ENCODE measurements at regions not wholly inside any gene's neighbourhood (a gene's known extent, or its start where the extent isn't known, plus 50 kb on each side); places are given as distances from the start of the nearest gene placed in this dataset.

GRCh38 chr7:52980129-52980528 lies 55.3 kb upstream of the POM121L12 start:
- H3K4me1 Mint-ChIP-seq = no peaks in the 10 kb centered on the region
- no peaks in the 10 kb centered on the region for H3K36me3 Mint-ChIP-seq
- no peaks in the 10 kb centered on the region for H3K27me3 Mint-ChIP-seq (ENCODE audit: low read depth in 3 of 3)
- DNase-seq = no peak
- no peak overlapping the region for H3K4me3 Mint-ChIP-seq
- no peak overlapping the region for H3K27ac Mint-ChIP-seq
- peaks cover 22 to 68% (median 50%) of the 10 kb centered on the region in 6 donors for H3K9me3 Mint-ChIP-seq

- Mint-ChIP-seq H3K4me1 (no peaks in the 10 kb centered on the region), H3K27ac (no peak overlapping the region), H3K36me3 (peaks cover 0 to 4% (median 0%) of the 10 kb centered on the region in 3 donors), H3K4me3 (no peak overlapping the region), H3K27me3 (ENCODE audit: low read depth in 3 of 3) (peaks cover 0 to 2% (median 0%) of the 10 kb centered on the region in 3 donors), H3K9me3 (peaks cover 15 to 46% (median 30%) of the 10 kb centered on the region in 6 donors)
- no peak for DNase-seq
Measured at GRCh38 chr7:52973126-52973525, 62.3 kb upstream of the POM121L12 start.

GRCh38 chr7:52962402-52963076 lies 72.9 kb upstream of the POM121L12 start:
- Mint-ChIP-seq H3K36me3 (no peaks in the 10 kb centered on the region), H3K9me3 (peaks cover 10 to 66% (median 38%) of the 10 kb centered on the region in 6 donors), H3K27me3 (ENCODE audit: low read depth in 3 of 3) (no peaks in the 10 kb centered on the region), H3K4me1 (no peaks in the 10 kb centered on the region), H3K4me3 (no peak overlapping the region), H3K27ac (no peak overlapping the region)
- DNase-seq = no peak

- Mint-ChIP-seq H3K36me3 (no peaks in the 10 kb centered on the region), H3K4me1 (no peaks in the 10 kb centered on the region), H3K9me3 (peaks cover 14 to 68% (median 36%) of the 10 kb centered on the region in 6 donors), H3K4me3 (no peak overlapping the region), H3K27ac (no peak overlapping the region), H3K27me3 (ENCODE audit: low read depth in 3 of 3) (no peaks in the 10 kb centered on the region)
- no peak for DNase-seq
Measured at GRCh38 chr7:52961084-52961483, 74.3 kb upstream of the POM121L12 start.

DNA sequence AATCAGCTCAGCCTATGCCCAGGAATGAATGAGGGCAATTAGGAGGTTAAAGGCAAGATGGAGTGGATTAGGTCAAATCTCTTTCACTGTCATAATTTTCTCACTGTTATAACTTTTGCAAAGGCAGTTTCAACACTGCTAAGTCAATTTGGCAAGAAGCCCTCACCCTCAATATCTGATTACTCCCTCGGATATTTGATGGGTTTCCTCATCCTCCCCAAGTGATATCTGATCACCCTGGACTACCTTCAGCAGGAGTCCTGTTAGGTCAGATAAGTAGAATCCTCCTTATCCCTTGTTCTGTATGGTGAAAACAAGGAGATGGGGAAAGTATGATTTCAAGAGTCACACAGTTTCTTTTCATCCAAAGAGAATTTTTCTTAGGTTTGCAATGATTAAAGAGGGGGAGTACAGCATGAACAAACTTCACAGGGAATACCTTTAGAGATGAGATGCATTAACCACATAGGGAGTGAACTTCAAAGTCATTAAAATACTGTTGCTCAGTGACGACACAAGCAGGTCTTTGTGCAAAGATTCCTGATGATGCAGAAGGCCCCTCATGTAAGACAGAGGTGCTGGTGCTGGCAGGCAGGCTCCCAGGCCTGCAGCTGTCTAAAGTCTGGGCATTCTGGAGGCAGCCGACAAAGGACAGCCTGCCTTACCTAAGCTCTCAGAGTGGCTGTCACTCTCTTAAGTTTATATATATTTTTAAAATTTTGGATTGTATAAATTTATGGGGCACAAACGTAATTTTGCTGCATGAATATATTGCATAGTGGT lies 75.4 kb upstream of the POM121L12 start:
- no peak for DNase-seq
- Mint-ChIP-seq H3K9me3 (peaks cover 17 to 66% (median 35%) of the 10 kb centered on the region in 6 donors), H3K36me3 (no peaks in the 10 kb centered on the region), H3K27me3 (ENCODE audit: low read depth in 3 of 3) (no peaks in the 10 kb centered on the region), H3K27ac (no peak overlapping the region), H3K4me1 (no peaks in the 10 kb centered on the region), H3K4me3 (no peak overlapping the region)

GRCh38 chr7:52959336-52959735 lies 76.1 kb upstream of the POM121L12 start:
- Mint-ChIP-seq H3K4me3 (no peak overlapping the region), H3K4me1 (no peaks in the 10 kb centered on the region), H3K9me3 (peaks cover 16 to 67% (median 38%) of the 10 kb centered on the region in 6 donors), H3K36me3 (no peaks in the 10 kb centered on the region), H3K27ac (no peak overlapping the region), H3K27me3 (ENCODE audit: low read depth in 3 of 3) (peaks cover 0 to 2% (median 0%) of the 10 kb centered on the region in 3 donors)
- DNase-seq = no peak

DNA sequence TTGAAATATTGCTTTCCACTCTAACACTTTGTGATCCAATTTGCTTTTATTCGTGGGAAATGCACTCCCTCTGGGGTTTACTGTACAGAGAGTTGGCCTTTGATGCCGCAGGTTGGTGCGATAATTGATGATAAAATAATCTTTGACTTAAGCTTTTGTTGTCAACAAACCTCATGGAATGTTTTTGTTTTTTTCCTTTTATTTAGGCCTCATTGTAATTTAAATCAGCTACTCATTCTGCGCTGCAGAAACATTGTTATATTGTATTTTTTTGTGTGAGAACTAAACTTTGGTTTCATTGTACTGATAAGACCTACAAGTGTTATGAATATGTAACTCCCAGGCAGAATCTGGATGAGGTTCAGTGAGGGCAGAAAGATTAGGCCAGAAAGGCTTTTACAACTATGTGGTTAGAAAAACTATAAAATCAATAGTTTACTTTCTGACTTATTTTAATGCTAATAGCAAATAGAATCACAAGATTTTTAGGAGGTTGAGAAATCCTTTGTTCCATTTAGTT lies 76.8 kb upstream of the POM121L12 start:
- no peaks in the 10 kb centered on the region for H3K36me3 Mint-ChIP-seq

GRCh38 chr7:52956379-52956915 lies 79.0 kb upstream of the POM121L12 start:
- H3K36me3 Mint-ChIP-seq = no peaks in the 10 kb centered on the region
- H3K4me3 Mint-ChIP-seq = no peak overlapping the region
- H3K9me3 Mint-ChIP-seq = peaks cover 13 to 64% (median 26%) of the 10 kb centered on the region in 6 donors
- H3K27me3 Mint-ChIP-seq (ENCODE audit: low read depth in 3 of 3) = peaks cover 0 to 2% (median 0%) of the 10 kb centered on the region in 3 donors
- DNase-seq = no peak
- H3K4me1 Mint-ChIP-seq = no peaks in the 10 kb centered on the region
- no peak overlapping the region for H3K27ac Mint-ChIP-seq

More for the DNA sequence above, 76.8 kb upstream of the POM121L12 start:
- H3K27me3 Mint-ChIP-seq (ENCODE audit: low read depth in 3 of 3) = peaks cover 0 to 2% (median 0%) of the 10 kb centered on the region in 3 donors
- no peak for DNase-seq
- no peak overlapping the region for H3K27ac Mint-ChIP-seq
- peaks cover 12 to 67% (median 34%) of the 10 kb centered on the region in 6 donors for H3K9me3 Mint-ChIP-seq
- H3K4me1 Mint-ChIP-seq = no peaks in the 10 kb centered on the region
- no peak overlapping the region for H3K4me3 Mint-ChIP-seq

- no peaks in the 10 kb centered on the region for H3K36me3 Mint-ChIP-seq
- peaks cover 0 to 2% (median 0%) of the 10 kb centered on the region in 3 donors for H3K27me3 Mint-ChIP-seq (ENCODE audit: low read depth in 3 of 3)
- no peaks in the 10 kb centered on the region for H3K4me1 Mint-ChIP-seq
- peaks cover 13 to 61% (median 23%) of the 10 kb centered on the region in 6 donors for H3K9me3 Mint-ChIP-seq
- no peak for DNase-seq
- H3K4me3 Mint-ChIP-seq = no peak overlapping the region
- no peak overlapping the region for H3K27ac Mint-ChIP-seq
Measured at GRCh38 chr7:52955522-52955921, 79.9 kb upstream of the POM121L12 start.

DNA sequence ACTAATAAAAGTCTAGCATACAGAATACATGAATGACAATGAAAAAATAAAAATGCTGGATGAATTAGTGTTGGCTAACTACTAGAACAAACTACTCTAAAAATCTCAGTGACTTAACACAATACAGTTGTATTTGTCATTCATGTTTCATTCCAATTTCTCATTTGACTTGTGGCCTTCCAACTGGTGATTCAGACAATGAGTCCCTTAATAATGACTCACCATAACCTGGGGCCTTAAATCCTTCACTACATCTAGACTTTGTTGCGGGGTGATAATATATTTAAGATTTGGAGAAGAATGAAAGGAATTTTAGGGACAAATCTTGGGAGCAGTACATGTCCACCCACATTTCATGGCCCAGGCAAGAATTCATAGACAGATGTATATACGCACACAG lies 90.5 kb upstream of the POM121L12 start:
- Mint-ChIP-seq H3K9me3 (peaks cover 25 to 51% (median 33%) of the 10 kb centered on the region in 6 donors), H3K27ac (no peak overlapping the region), H3K4me1 (no peaks in the 10 kb centered on the region), H3K27me3 (ENCODE audit: low read depth in 3 of 3) (peaks cover 0 to 2% (median 0%) of the 10 kb centered on the region in 3 donors), H3K36me3 (no peaks in the 10 kb centered on the region), H3K4me3 (no peak overlapping the region)
- DNase-seq = no peak

DNA sequence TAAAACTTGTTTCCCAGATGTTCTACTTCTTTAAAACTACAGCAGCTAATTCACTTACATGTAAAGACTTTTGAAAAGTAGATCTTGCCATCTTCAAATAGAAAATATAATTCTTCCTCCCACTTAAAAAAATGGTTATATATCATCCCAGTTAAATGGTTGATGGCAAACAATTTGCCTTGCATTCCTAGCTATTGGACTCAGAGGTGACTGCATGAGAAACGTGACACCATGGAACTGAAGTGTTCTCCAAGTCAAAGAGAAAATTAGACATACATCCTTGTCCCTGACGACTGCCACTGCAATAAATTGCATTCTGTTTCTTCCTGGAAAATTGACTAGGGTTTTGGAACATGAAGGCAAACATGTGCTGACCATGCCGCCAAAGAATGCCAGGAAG lies 95.0 kb upstream of the POM121L12 start:
- no peaks in the 10 kb centered on the region for H3K4me1 Mint-ChIP-seq
- H3K27ac Mint-ChIP-seq = no peak overlapping the region
- no peak overlapping the region for H3K4me3 Mint-ChIP-seq
- H3K9me3 Mint-ChIP-seq = peaks cover 15 to 49% (median 22%) of the 10 kb centered on the region in 6 donors
- DNase-seq = no peak
- no peaks in the 10 kb centered on the region for H3K36me3 Mint-ChIP-seq
- H3K27me3 Mint-ChIP-seq (ENCODE audit: low read depth in 3 of 3) = no peaks in the 10 kb centered on the region

DNA sequence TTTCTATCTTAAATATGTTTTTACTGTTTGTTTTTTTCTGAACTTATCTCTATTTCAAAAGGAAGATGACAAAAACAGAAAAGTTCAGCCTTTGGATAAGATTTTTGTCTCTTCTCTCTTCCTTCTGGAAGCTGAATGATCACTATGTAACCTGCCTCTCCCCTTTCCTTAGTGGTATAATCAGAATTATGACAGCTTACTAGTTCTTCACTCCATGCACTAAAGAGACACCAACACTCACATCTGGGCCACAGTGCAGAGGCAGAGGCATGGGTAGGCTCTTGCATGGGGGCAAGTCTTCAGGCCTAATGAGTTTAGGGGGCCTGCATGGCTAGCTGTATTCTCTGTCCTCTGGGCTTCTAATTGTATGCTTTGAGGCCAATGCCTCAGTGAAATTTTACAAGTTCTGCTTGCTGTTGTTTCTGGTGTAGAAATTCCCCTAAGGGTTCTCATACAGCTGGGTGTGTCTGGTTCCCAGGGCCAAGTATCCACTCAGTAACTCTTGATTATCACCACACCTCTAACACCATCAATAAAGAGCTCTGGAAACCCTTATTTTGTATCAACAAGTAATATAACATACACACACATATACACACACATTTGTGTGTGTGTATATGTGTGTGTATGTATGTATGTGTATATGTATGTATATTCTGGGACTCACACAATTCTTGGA lies 96.8 kb upstream of the POM121L12 start:
- Mint-ChIP-seq H3K4me3 (no peak overlapping the region), H3K27ac (no peak overlapping the region), H3K9me3 (peaks cover 16 to 59% (median 29%) of the 10 kb centered on the region in 6 donors), H3K36me3 (no peaks in the 10 kb centered on the region), H3K4me1 (no peaks in the 10 kb centered on the region), H3K27me3 (ENCODE audit: low read depth in 3 of 3) (peaks cover 0 to under 1% (median 0%) of the 10 kb centered on the region in 3 donors)
- DNase-seq = no peak

DNA sequence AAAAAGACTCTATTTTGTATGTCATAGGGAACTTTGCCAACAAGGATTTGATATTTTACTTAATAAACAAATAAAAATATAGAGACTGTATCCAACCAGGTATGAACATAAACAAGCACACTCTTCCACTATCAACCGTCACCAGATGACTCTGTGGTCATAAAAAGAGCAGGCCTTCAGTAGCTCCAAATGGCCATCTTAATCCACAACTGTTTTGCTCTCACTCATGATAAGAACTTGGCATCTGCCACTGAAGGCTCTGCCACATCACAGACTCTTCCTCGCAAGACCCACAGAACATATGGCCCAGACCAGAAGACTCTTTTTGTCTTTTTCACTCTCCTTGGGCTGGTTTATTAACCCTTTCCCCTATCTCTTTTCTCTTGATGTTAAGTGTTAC lies 98.7 kb upstream of the POM121L12 start:
- Mint-ChIP-seq H3K9me3 (peaks cover 23 to 69% (median 41%) of the 10 kb centered on the region in 6 donors), H3K36me3 (no peaks in the 10 kb centered on the region), H3K4me1 (no peaks in the 10 kb centered on the region), H3K4me3 (no peak overlapping the region), H3K27me3 (ENCODE audit: low read depth in 3 of 3) (peaks cover 0 to 2% (median 0%) of the 10 kb centered on the region in 3 donors), H3K27ac (no peak overlapping the region)
- DNase-seq = no peak

Measured in immature natural killer cell (primary cell).